GM12864 (cell line): ENCODE measurements at regions not wholly inside any gene's neighbourhood (a gene's known extent, or its start where the extent isn't known, plus 50 kb on each side); places are given as distances from the start of the nearest gene placed in this dataset.

Experiments
- DNase-seq: peaks from one replicate; pipeline ENCODE4 v3.0.0-alpha.2; 2011; ENCODE audit warnings: low read depth
- H3K4me3 ChIP-seq: 2 replicates; pipeline ENCODE4 v1.5.1; 2011; ENCODE audit warnings: mild to moderate bottlenecking, low read depth, low read length, control low read depth
- CTCF ChIP-seq: IDR thresholded peaks from 2 replicates; pipeline ENCODE4 v1.5.1; 2011; ENCODE audit warnings: low read depth, mild to moderate bottlenecking, moderate library complexity, low read length, control low read depth, inconsistent platforms; ENCODE audit errors: missing control alignments

DNA sequence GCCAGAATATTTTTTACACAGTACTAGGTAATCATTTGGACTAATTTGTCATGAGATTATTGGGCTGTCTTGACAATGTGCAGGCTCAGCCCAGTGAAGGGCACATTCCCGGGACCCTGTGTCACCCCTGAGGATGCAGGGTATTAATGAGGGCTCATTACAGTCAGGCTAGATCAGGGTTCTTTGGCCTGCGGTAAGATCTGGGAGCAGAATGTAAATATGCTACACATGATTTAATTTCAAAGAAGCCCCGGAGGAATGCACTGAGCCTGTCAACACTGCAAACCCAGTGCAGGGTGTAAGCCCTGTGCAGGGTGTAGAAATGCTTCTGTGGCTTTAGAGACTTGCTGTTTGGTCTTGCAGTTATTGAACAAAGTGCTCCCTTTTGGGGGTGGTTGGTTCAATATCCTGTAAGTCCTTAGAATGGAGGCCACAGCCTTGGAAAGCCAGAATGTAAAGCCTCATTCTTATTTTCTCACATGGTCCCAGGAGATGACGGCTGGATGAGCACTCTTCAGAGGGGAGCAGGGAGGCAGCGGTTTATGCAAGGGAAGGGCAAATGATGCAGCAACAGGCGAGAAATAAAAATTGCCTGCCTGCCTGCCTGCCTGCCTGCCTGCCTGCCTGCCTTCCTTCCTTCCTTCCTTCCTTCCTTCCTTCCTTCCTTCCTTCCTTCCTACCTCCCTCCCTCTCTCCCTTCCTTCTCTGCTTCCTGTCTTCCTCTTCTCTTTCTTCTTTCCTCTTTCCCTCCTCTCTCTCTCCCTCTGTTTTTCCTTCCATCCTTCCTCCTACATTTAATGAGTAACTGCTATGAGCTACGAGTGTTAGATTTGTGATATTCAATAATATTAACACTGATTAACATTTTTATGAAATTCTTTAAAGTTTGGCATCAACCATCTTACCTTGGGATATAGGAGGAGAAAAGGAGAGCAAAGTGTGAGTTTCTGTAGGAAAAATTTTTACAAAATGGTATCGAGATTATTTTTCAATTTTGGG, 148.8 kb downstream of the VAPA start:
- TF ChIP-seq CTCF, result no peak
- H3K4me3 ChIP-seq, result no peak overlapping the region
- no peak for DNase-seq

DNA sequence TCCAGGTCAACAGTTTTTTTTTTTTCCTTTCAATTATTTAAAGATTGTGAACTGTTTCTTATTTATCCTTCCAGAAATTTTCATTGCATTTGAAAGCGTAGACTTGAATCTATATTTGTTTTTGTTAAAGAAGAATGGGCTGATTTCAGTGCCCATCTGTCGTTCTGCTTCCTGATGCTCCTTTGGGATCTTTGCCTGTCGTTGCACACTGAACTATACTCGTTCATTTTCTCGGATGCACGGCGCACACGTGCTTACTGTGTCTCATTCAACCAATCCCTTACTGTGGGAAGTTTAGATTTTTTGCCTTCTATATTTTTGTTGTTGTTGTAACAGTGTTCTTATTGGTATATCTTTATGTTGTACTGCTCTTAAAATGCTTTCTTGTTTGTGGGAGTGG, 149.7 kb downstream of the VAPA start:
- TF ChIP-seq CTCF, result no peak
- no peak for DNase-seq
- H3K4me3 ChIP-seq, result no peak overlapping the region

DNA sequence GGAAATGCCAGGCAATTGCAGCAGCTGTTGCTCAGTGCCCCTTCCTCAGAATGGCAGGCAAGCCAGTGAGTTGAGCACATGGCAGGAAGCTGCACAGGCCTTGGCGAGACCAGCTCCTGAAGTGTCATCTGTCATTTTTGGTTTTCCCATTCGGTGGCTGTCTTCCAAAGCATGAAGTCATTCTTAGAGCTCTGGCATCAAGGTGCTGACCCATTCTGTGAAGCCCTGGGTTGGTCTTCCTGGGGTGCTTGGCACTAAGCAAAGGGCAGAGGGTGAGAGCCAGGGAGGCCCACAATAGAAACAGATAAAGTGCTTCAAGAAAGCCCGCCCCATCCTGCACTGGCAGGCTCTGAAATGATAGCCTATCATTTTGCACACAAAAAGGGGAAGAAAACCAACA, 150.5 kb downstream of the VAPA start:
- no peak for DNase-seq
- no peak for TF ChIP-seq CTCF
- H3K4me3 ChIP-seq, result no peak overlapping the region

DNA sequence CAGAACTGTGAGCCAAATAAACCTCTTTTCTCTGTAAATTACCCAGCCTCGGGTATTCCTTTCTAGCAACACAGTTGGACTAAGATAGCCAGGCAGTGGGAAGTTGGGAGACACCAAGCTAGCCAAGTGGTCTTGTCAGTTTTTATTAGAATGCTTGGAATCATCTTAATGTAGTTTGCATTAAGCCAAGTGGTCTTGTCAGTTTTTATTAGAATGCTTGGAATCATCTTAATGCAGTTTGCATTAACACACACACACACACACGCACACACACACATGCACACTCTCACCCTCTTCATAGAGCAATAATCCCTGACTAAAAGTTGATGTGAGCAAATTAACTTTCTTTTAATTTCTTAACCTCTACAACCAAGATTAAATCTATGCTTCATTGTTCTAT, 151.5 kb downstream of the VAPA start:
- no peak for DNase-seq
- no peak for TF ChIP-seq CTCF
- H3K4me3 ChIP-seq, result no peak overlapping the region

DNA sequence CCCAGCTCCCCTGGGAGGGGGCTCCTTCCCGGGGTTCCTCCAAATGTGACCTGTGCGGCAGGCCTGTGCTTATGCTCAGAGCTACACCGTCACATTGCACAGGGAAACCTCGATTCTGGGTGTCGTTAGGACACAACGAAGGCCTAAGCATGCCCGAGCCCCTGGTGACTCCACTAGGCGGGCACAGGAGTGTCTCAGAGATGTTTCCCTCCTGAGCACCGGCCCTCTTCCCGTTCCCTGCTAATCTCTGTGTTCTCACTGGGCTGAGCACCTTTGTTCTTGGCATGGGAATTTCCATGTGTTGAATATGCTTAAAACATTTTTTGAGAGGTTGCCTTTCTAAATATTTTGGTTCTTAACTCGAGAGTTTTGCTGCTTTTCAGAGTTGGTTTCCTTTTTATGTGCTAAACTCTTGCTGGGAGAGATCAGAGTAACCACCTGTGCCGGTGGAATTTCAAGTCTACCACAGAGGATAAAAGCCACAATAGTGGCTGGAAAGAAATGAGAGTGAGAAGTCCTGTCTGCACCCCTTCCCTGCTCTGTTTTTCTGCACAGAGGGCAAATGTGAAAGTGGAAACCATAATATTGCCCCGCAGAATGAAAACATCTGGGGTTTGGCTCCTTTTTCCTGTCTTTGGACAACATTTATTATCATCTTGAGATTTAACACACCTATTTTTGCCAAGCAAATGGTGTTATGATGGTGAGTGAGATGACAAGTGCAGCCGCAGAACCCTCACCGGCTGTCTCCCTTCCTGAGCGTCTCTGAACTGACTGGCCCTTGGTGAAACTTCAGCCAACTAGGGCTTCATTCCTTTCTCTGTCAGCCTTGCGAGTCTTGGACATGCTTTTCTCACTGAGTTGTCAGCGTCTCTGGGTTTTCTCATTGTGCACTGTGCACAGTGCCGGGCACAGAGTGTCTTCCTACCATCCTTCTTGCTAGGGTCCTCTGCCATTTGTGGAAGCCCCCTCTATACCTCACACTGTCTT, 154.1 kb downstream of the VAPA start:
- TF ChIP-seq CTCF, result no peak
- no peak for DNase-seq
- H3K4me3 ChIP-seq, result no peak overlapping the region

- no peak for TF ChIP-seq CTCF
- no peak for DNase-seq
- no peak overlapping the region for H3K4me3 ChIP-seq
Observed at GRCh38 chr18:10068766-10069567, 155.2 kb downstream of the VAPA start.
